ENCODE measurements at regions not wholly inside any gene's neighbourhood (a gene's known extent, or its start where the extent isn't known, plus 50 kb on each side); places are given as distances from the start of the nearest gene placed in this dataset.

DNA sequence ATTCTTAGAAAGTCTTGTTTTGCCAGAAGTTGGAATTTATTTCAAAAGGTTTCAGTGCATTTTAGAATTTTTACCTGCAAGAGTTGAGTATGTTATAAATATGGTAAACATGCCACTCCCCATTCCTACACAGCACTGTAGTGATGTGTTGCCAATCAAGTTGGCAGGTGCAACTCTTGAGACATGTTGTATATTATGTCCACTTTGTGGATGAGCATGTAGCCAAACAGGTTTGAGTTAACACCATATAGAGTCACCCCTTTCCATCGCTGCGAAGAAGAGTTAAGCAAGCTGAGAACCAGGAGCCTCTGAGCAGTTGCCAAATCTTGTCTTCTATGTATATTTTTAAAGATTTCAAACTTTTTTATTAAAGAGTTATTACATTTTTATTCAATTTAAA is 359.8 kb downstream of the LMO7 start:
- no peak overlapping the region for H3K27ac ChIP-seq
- no peaks in the 10 kb centered on the region for H3K9me3 ChIP-seq (ENCODE audit: low read depth, low read length)
- DNase-seq (ENCODE audit: low read depth, low spot score), result no peak
- H3K9ac ChIP-seq (ENCODE audit: insufficient read length), result no peak overlapping the region
- H3K4me3 ChIP-seq, result no peak overlapping the region
- no peak for TF ChIP-seq FOXP2 (optimal IDR thresholded peaks at IDR 0.05; ENCODE audit: control extremely low read depth, extremely low read length, insufficient read depth)
- TF ChIP-seq EZH2 (IDR thresholded peaks at IDR 0.05), result no peak
- TF ChIP-seq POLR2AphosphoS5 (IDR thresholded peaks at IDR 0.05; ENCODE audit: borderline replicate concordance, low read depth, low read length), result no peak
- no peaks in the 10 kb centered on the region for H3K36me3 ChIP-seq (ENCODE audit: insufficient read depth, low read length)

DNA sequence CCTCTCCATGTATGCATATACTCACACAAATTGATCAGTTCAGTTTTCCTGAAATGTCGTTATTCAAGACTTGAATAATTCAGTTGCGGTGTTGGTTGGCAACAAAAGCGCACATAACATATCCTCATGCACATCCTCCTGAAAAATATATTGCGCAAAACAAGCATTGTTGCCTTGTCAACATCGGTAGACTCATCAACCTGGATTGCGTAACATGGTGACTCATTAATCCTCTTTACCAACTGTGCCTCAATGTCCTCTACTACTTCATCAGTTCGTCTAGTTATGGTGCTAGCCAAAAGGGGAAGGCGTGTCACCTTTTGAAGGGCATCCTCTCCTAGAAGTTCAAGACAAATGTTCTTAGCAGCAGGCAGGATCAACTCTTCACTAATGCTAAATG is 357.7 kb downstream of the LMO7 start:
- H3K9ac ChIP-seq (ENCODE audit: insufficient read length), result no peak overlapping the region
- H3K4me3 ChIP-seq, result no peak overlapping the region
- no peak overlapping the region for H3K27ac ChIP-seq
- H3K36me3 ChIP-seq (ENCODE audit: insufficient read depth, low read length), result no peaks in the 10 kb centered on the region
- TF ChIP-seq EZH2 (IDR thresholded peaks at IDR 0.05) (no peak), FOXP2 (optimal IDR thresholded peaks at IDR 0.05; ENCODE audit: control extremely low read depth, extremely low read length, insufficient read depth) (no peak), POLR2AphosphoS5 (IDR thresholded peaks at IDR 0.05; ENCODE audit: borderline replicate concordance, low read depth, low read length) (no peak)
- no peak for DNase-seq (ENCODE audit: low read depth, low spot score)
- H3K9me3 ChIP-seq (ENCODE audit: low read depth, low read length), result no peaks in the 10 kb centered on the region

DNA sequence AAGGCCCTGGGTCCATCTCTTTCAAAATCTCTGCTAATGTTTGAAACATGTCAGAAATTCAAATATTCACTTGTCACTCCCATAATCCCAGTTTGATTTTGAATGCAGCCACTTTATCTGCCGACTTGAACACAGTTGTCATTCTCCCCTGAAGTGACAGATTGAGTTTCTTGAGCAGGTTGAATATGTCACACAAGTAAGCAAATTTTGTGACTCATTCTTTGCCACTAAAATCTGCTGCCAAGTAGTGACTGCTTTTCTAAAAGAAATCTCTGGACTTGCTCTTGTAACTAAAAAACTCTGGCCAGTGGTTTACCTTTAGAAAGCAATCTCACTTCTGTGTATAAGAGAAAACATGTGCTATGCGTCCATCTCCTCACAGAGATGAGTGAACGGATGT is 357.1 kb downstream of the LMO7 start:
- TF ChIP-seq FOXP2 (optimal IDR thresholded peaks at IDR 0.05; ENCODE audit: control extremely low read depth, extremely low read length, insufficient read depth) (no peak), EZH2 (IDR thresholded peaks at IDR 0.05) (no peak)
- Histone ChIP-seq H3K36me3 (ENCODE audit: insufficient read depth, low read length) (no peaks in the 10 kb centered on the region), H3K9me3 (ENCODE audit: low read depth, low read length) (no peaks in the 10 kb centered on the region), H3K9ac (ENCODE audit: insufficient read length) (no peak overlapping the region), H3K4me3 (no peak overlapping the region), H3K27ac (no peak overlapping the region)
- no peak for DNase-seq (ENCODE audit: low read depth, low spot score)

DNA sequence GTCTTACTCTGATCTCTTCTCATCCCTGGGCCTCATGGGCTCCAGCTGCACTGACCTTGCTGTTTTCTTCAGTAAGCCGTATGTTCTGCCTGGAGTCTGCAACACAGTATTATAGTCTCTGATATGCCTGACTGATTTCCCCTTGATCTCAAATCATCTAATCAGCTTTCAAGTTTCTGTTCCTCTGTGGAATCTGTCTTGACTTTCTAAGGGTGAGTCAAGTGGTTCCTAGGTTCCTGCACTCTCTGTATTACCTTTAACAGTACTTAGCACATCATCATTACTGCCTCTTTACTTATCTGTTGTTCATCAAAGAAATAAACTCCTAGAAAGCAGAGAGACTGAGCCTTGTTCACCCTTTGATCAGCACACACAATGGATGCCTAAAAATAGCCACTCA is 350.7 kb downstream of the LMO7 start:
- no peak overlapping the region for H3K4me3 ChIP-seq
- no peaks in the 10 kb centered on the region for H3K36me3 ChIP-seq (ENCODE audit: insufficient read depth, low read length)
- H3K27ac ChIP-seq, result no peak overlapping the region
- no peak overlapping the region for H3K9ac ChIP-seq (ENCODE audit: insufficient read length)
- no peak for DNase-seq (ENCODE audit: low read depth, low spot score)
- no peak for TF ChIP-seq EZH2 (IDR thresholded peaks at IDR 0.05)
- TF ChIP-seq FOXP2 (optimal IDR thresholded peaks at IDR 0.05; ENCODE audit: control extremely low read depth, extremely low read length, insufficient read depth), result no peak
- H3K9me3 ChIP-seq (ENCODE audit: low read depth, low read length), result no peaks in the 10 kb centered on the region

DNA sequence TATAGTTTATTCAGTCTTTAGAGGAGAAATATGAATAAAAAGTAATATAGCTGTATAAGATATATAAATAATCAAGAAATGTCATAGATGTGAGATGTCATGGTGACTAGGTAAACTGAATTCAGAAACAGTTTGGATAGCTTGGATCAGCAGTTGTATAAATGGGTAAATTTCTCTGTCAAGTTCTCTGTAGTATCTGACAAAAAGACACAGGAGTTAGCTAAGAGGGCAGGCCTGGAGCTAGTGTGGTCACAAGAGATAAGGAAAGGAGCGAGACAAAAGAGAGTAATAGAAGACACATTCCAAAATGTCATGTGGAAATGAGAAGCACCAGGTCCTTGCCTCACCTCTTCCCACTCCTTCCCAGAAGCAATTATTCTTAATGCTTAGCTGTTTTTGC is 349.0 kb downstream of the LMO7 start:
- no peak overlapping the region for H3K9ac ChIP-seq (ENCODE audit: insufficient read length)
- no peak overlapping the region for H3K27ac ChIP-seq
- no peaks in the 10 kb centered on the region for H3K9me3 ChIP-seq (ENCODE audit: low read depth, low read length)
- H3K4me3 ChIP-seq, result no peak overlapping the region
- H3K36me3 ChIP-seq (ENCODE audit: insufficient read depth, low read length), result no peaks in the 10 kb centered on the region
- TF ChIP-seq FOXP2 (optimal IDR thresholded peaks at IDR 0.05; ENCODE audit: control extremely low read depth, extremely low read length, insufficient read depth) (no peak), POLR2AphosphoS5 (IDR thresholded peaks at IDR 0.05; ENCODE audit: borderline replicate concordance, low read depth, low read length) (no peak), EZH2 (IDR thresholded peaks at IDR 0.05) (no peak)
- DNase-seq (ENCODE audit: low read depth, low spot score), result no peak

DNA sequence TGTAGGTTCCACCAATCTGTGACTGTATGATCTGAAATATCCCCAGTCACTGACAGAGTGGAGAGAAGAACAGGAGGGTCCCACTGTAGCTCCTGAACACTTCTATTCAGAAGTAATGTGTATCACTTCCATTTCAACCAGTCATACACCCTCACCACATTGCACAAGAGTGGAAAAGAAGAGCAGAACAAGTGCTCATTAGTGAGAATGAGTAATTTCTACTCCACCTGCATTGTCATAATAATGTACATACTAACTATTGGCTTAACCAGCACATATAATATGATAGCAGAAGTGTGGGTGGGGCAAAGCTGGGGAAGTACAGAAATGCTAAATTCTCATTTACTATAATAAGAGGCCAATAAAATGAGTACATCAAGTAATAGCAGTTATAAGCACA is 342.7 kb downstream of the LMO7 start:
- H3K27ac ChIP-seq, result no peak overlapping the region
- no peak overlapping the region for H3K4me3 ChIP-seq
- DNase-seq (ENCODE audit: low read depth, low spot score), result no peak
- TF ChIP-seq EZH2 (IDR thresholded peaks at IDR 0.05) (no peak), POLR2AphosphoS5 (IDR thresholded peaks at IDR 0.05; ENCODE audit: borderline replicate concordance, low read depth, low read length) (no peak), FOXP2 (optimal IDR thresholded peaks at IDR 0.05; ENCODE audit: control extremely low read depth, extremely low read length, insufficient read depth) (no peak)
- H3K9me3 ChIP-seq (ENCODE audit: low read depth, low read length), result no peaks in the 10 kb centered on the region
- no peaks in the 10 kb centered on the region for H3K36me3 ChIP-seq (ENCODE audit: insufficient read depth, low read length)
- no peak overlapping the region for H3K9ac ChIP-seq (ENCODE audit: insufficient read length)

DNA sequence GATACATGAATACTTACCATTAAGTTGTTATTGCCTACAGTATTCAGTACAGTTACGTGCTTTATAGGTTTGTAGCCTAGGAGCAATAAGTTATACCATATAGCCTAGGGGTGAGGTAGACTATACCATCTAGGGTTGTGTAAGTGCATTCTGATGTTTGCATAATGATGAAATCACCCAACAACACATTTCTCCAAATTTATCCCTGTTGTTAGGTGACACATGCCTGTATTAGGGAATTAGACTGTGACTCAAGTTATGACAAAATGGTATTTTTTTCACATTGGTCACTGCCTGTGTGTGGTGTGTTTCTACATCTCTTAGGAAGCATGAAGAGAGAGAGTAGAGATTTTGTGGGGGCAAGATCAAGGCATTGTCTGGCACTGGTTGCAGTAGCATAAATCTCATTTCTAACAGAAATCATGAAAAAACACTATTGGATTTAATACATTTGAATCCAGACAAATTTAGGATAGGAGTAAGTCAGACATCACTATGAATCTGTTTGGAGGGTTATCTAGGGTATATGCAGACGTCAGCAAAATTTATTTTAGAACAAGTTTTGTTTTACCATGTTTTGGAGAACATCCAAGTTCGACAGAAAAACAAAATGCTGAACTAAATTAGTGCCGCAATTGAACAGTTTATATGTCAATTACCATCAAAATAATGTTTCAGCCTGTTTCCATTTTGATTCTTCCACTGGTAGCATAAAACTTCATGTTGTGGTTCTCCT is 332.1 kb downstream of the LMO7 start:
- no peak overlapping the region for H3K27ac ChIP-seq
- no peak overlapping the region for H3K9ac ChIP-seq (ENCODE audit: insufficient read length)
- H3K9me3 ChIP-seq (ENCODE audit: low read depth, low read length), result no peaks in the 10 kb centered on the region
- H3K36me3 ChIP-seq (ENCODE audit: insufficient read depth, low read length), result no peaks in the 10 kb centered on the region
- DNase-seq (ENCODE audit: low read depth, low spot score), result no peak
- no peak overlapping the region for H3K4me3 ChIP-seq
- TF ChIP-seq EZH2 (IDR thresholded peaks at IDR 0.05), result no peak
- no peak for TF ChIP-seq POLR2AphosphoS5 (IDR thresholded peaks at IDR 0.05; ENCODE audit: borderline replicate concordance, low read depth, low read length)

DNA sequence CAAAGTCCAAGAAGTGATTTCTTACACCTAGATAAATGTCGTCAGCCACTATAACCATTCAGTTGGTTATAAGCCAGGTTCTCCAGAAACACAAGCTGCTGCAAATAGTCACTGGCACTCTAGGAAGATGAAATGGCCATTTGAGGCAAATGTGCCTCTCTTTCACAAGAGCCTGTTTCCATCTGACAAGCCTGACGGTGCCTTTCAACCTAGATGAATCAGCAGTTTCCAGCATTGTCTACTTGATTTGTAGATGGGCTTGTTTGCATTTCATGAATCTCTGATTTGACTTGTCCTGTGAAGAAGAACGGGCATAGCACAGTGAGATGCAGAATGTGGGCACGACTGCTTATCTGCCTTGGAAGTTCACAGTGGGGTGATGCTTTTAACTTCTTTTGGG is 327.2 kb downstream of the LMO7 start:
- H3K36me3 ChIP-seq (ENCODE audit: insufficient read depth, low read length), result no peaks in the 10 kb centered on the region
- no peak overlapping the region for H3K27ac ChIP-seq
- H3K4me3 ChIP-seq, result no peak overlapping the region
- no peaks in the 10 kb centered on the region for H3K9me3 ChIP-seq (ENCODE audit: low read depth, low read length)
- no peak for DNase-seq (ENCODE audit: low read depth, low spot score)
- H3K9ac ChIP-seq (ENCODE audit: insufficient read length), result no peak overlapping the region
- TF ChIP-seq POLR2AphosphoS5 (IDR thresholded peaks at IDR 0.05; ENCODE audit: borderline replicate concordance, low read depth, low read length) (no peak), FOXP2 (optimal IDR thresholded peaks at IDR 0.05; ENCODE audit: control extremely low read depth, extremely low read length, insufficient read depth) (no peak), EZH2 (IDR thresholded peaks at IDR 0.05) (no peak)

DNA sequence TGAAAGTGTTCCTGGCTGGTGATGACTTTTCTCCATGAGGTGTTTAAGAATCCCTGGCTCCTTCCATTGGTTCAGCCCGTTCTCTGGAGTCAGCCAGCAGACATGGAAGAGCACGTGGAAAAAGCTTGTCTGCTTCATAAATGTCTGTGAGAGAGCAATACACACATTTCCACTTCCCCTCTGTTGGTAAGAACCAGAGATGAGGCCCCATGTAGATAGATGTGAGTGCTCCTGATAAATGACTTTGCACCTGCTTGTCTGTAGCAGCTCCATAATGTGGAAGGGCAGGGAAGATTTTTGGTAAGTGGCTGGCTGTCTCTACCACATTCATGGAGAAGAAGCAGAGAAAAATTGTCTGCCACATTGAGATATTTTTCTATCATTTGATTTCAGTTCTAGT is 325.8 kb downstream of the LMO7 start:
- TF ChIP-seq FOXP2 (optimal IDR thresholded peaks at IDR 0.05; ENCODE audit: control extremely low read depth, extremely low read length, insufficient read depth) (no peak), POLR2AphosphoS5 (IDR thresholded peaks at IDR 0.05; ENCODE audit: borderline replicate concordance, low read depth, low read length) (no peak), EZH2 (IDR thresholded peaks at IDR 0.05) (no peak)
- no peak for DNase-seq (ENCODE audit: low read depth, low spot score)
- Histone ChIP-seq H3K9me3 (ENCODE audit: low read depth, low read length) (no peaks in the 10 kb centered on the region), H3K27ac (no peak overlapping the region), H3K4me3 (no peak overlapping the region), H3K36me3 (ENCODE audit: insufficient read depth, low read length) (no peaks in the 10 kb centered on the region), H3K9ac (ENCODE audit: insufficient read length) (no peak overlapping the region)
